IMR-90 (cell line): ENCODE measurements at regions not wholly inside any gene's neighbourhood (a gene's known extent, or its start where the extent isn't known, plus 50 kb on each side); places are given as distances from the start of the nearest gene placed in this dataset.

Experiments
- CEBPB ChIP-seq: IDR thresholded peaks from 2 replicates; pipeline ENCODE4 v1.6.1; 2012; ENCODE audit warnings: low read depth, low read length, improper control_type of control experiment
- CHD1 ChIP-seq: IDR thresholded peaks from 2 replicates; pipeline ENCODE4 v1.6.1; 2012; ENCODE audit warnings: low read depth, low read length, improper control_type of control experiment
- POLR2A ChIP-seq: IDR thresholded peaks from 2 replicates; pipeline ENCODE4 v1.6.1; 2012; ENCODE audit warnings: mild to moderate bottlenecking, low read depth, low read length
- TF ChIP-seq, protein P1 (sequence below): fragments of 150-350 bp; IDR thresholded peaks from 2 replicates; pipeline ENCODE4 v1.6.1; 2017; ENCODE audit warnings: mild to moderate bottlenecking, antibody characterized with exemption, low read length, low read depth
- TF ChIP-seq, protein P2 (sequence below): conservative IDR thresholded peaks from 2 replicates; pipeline ENCODE4 v1.5.1; 2012; ENCODE audit warnings: mild to moderate bottlenecking, low read depth, low read length, improper control_type of control experiment

DNA sequence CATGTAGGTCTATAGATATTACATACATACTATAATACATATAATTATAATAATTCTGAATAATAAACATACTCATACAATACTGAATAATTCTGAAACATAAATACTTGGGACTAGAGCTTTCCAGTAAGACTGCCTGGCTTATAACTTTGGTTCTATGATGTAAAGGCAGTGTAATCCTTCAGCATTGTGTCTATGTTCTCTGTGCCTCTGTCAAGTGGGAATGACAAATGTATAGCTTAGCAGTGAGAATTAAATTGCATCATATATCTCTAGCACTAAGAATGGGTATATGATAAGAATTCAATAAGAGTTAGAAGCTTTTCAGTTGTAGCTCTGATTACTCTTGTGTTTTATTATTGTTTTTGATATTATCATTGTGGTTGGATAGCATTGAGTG, 1469.3 kb downstream of the CDH8 start:
- TF ChIP-seq POLR2A (no peak), CHD1 (no peak), CEBPB (no peak)
- TF ChIP-seq, protein P1, sequence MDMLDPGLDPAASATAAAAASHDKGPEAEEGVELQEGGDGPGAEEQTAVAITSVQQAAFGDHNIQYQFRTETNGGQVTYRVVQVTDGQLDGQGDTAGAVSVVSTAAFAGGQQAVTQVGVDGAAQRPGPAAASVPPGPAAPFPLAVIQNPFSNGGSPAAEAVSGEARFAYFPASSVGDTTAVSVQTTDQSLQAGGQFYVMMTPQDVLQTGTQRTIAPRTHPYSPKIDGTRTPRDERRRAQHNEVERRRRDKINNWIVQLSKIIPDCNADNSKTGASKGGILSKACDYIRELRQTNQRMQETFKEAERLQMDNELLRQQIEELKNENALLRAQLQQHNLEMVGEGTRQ: no peak
- TF ChIP-seq, protein P2, sequence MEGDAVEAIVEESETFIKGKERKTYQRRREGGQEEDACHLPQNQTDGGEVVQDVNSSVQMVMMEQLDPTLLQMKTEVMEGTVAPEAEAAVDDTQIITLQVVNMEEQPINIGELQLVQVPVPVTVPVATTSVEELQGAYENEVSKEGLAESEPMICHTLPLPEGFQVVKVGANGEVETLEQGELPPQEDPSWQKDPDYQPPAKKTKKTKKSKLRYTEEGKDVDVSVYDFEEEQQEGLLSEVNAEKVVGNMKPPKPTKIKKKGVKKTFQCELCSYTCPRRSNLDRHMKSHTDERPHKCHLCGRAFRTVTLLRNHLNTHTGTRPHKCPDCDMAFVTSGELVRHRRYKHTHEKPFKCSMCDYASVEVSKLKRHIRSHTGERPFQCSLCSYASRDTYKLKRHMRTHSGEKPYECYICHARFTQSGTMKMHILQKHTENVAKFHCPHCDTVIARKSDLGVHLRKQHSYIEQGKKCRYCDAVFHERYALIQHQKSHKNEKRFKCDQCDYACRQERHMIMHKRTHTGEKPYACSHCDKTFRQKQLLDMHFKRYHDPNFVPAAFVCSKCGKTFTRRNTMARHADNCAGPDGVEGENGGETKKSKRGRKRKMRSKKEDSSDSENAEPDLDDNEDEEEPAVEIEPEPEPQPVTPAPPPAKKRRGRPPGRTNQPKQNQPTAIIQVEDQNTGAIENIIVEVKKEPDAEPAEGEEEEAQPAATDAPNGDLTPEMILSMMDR: no peak
